ENCODE measurements at regions not wholly inside any gene's neighbourhood (a gene's known extent, or its start where the extent isn't known, plus 50 kb on each side); places are given as distances from the start of the nearest gene placed in this dataset.
A peak's percentile ranks its signal among the peaks of the same experiment; 100 is the strongest.

- Mint-ChIP-seq H3K36me3 (peaks cover 0 to 7% of the 10 kb centered on the region in 2 donors), H3K9me3 (peaks cover 0 to 22% (median 7%) of the 10 kb centered on the region in 7 donors), H3K4me3 (no peak overlapping the region), H3K27me3 (no peaks in the 10 kb centered on the region), H3K4me1 (peaks cover 9 to 19% (median 11%) of the 10 kb centered on the region in 3 donors), H3K27ac (no peak overlapping the region)
- DNase-seq: no peak
- no peak for ATAC-seq (ENCODE audit: low read depth in 2 of 2)
These were observed 375.6 kb downstream of the KIF16B start for GRCh38 chr20:16197696-16198095.

GRCh38 chr20:16195671-16196070 is 377.6 kb downstream of the KIF16B start:
- Mint-ChIP-seq H3K4me1 (peaks cover 8 to 14% (median 8%) of the 10 kb centered on the region in 3 donors), H3K9me3 (peaks cover 0 to 17% (median 2%) of the 10 kb centered on the region in 7 donors), H3K27ac (no peak overlapping the region), H3K36me3 (no peaks in the 10 kb centered on the region), H3K27me3 (no peaks in the 10 kb centered on the region), H3K4me3 (no peak overlapping the region)
- DNase-seq (no peak), ATAC-seq (ENCODE audit: low read depth in 2 of 2) (no peak)

GRCh38 chr20:16194617-16195360 is 378.5 kb downstream of the KIF16B start:
- ATAC-seq (ENCODE audit: low read depth in 2 of 2) (no peak), DNase-seq (no peak)
- Mint-ChIP-seq H3K36me3 (no peaks in the 10 kb centered on the region), H3K4me3 (no peak overlapping the region), H3K27ac (peak overlapping the region in 1 of 6 donors; percentile 13), H3K9me3 (peaks cover 0 to 14% (median under 1%) of the 10 kb centered on the region in 7 donors), H3K27me3 (no peaks in the 10 kb centered on the region), H3K4me1 (peaks cover 8 to 11% (median 8%) of the 10 kb centered on the region in 3 donors)

DNA sequence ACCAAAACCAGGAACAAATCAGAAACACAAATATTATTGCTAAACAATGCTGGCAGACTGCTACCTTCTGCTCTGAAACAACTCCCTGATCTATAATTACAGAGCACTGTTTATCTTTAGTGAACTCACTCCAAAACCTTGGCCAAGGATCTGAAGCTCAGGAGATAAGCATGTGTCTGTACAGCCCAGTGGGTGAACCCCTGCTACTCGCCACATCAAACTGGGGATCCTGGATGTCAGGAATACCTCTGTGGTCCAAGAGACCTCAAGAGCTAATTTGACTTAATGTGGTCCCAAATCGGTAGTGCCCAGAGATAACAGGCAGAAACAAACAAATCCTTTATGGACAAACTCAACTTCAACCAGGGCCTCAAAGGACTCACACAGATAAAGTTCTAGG is 381.8 kb downstream of the KIF16B start:
- H3K36me3 Mint-ChIP-seq: no peaks in the 10 kb centered on the region
- H3K9me3 Mint-ChIP-seq: peaks cover 0 to 6% (median 0%) of the 10 kb centered on the region in 7 donors
- no peaks in the 10 kb centered on the region for H3K27me3 Mint-ChIP-seq
- ATAC-seq (ENCODE audit: low read depth in 2 of 2) (no peak), DNase-seq (no peak)
- peaks cover 8 to 10% (median 8%) of the 10 kb centered on the region in 3 donors for H3K4me1 Mint-ChIP-seq
- no peak overlapping the region for H3K27ac Mint-ChIP-seq
- no peak overlapping the region for H3K4me3 Mint-ChIP-seq

- peak overlapping the region in 1 of 6 donors; percentile 53 for H3K27ac Mint-ChIP-seq
- H3K36me3 Mint-ChIP-seq: no peaks in the 10 kb centered on the region
- ATAC-seq (ENCODE audit: low read depth in 2 of 2) (no peak), DNase-seq (no peak)
- no peaks in the 10 kb centered on the region for H3K9me3 Mint-ChIP-seq
- H3K27me3 Mint-ChIP-seq: no peaks in the 10 kb centered on the region
- H3K4me3 Mint-ChIP-seq: no peak overlapping the region
- H3K4me1 Mint-ChIP-seq: peaks cover 8 to 14% (median 10%) of the 10 kb centered on the region in 3 donors
These were observed 383.9 kb downstream of the KIF16B start for GRCh38 chr20:16189371-16189770.

DNA sequence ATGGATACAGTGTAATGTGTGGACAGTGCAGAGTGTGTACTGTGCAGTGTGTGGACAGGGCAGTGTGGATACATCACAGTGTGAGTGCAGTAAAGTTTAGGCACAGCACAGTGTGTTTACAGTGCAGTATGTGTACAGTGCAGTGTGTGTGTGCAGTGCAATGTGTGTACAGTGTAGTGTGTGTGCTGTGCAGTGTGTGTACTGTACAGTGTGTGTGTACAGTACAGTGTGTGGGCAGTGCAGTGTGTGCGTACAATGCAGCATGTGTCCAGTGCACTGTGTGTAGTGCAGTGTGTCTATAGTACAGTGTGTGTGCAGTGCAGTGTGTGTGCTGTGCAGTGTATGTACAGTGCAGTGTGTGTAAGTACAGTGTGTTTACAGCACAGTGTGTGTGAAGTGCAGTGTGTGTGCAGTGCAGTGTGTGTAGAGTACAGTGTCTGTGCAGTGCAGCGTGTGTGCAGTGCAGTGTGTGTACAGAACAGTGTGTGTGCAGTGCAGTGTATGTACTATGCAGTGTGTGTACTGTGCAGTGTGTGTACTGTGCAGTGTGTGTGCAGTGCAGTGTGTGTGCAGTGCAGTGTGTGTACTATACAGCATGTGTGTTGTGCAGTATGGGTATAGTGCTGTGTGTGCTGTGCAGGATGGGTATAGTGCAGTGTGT is 385.2 kb downstream of the KIF16B start:
- H3K4me1 Mint-ChIP-seq: peaks cover 10 to 13% (median 10%) of the 10 kb centered on the region in 3 donors
- H3K4me3 Mint-ChIP-seq: no peak overlapping the region
- H3K27me3 Mint-ChIP-seq: no peaks in the 10 kb centered on the region
- peaks cover 0 to 1% (median 0%) of the 10 kb centered on the region in 7 donors for H3K9me3 Mint-ChIP-seq
- ATAC-seq (ENCODE audit: low read depth in 2 of 2) (no peak), DNase-seq (no peak)
- H3K36me3 Mint-ChIP-seq: no peaks in the 10 kb centered on the region
- H3K27ac Mint-ChIP-seq: no peak overlapping the region

GRCh38 chr20:16179919-16180318 is 393.3 kb downstream of the KIF16B start:
- peaks cover 4 to 12% of the 10 kb centered on the region in 2 donors for H3K36me3 Mint-ChIP-seq
- H3K9me3 Mint-ChIP-seq: peaks cover 0 to 7% (median 2%) of the 10 kb centered on the region in 7 donors
- H3K4me3 Mint-ChIP-seq: no peak overlapping the region
- no peak for ATAC-seq (ENCODE audit: low read depth in 2 of 2)
- no peaks in the 10 kb centered on the region for H3K27me3 Mint-ChIP-seq
- H3K27ac Mint-ChIP-seq: no peak overlapping the region
- no peak for DNase-seq
- peaks cover 7 to 35% (median 33%) of the 10 kb centered on the region in 3 donors for H3K4me1 Mint-ChIP-seq

- DNase-seq (no peak), ATAC-seq (ENCODE audit: low read depth in 2 of 2) (no peak)
- Mint-ChIP-seq H3K36me3 (peaks cover 4 to 12% of the 10 kb centered on the region in 2 donors), H3K4me1 (peaks cover 7 to 38% (median 36%) of the 10 kb centered on the region in 3 donors), H3K9me3 (peaks cover 0 to 7% (median 2%) of the 10 kb centered on the region in 7 donors), H3K27ac (peak overlapping the region in 1 of 6 donors; percentile 30), H3K4me3 (no peak overlapping the region), H3K27me3 (no peaks in the 10 kb centered on the region)
These were observed 393.9 kb downstream of the KIF16B start for GRCh38 chr20:16179371-16179770.

DNA sequence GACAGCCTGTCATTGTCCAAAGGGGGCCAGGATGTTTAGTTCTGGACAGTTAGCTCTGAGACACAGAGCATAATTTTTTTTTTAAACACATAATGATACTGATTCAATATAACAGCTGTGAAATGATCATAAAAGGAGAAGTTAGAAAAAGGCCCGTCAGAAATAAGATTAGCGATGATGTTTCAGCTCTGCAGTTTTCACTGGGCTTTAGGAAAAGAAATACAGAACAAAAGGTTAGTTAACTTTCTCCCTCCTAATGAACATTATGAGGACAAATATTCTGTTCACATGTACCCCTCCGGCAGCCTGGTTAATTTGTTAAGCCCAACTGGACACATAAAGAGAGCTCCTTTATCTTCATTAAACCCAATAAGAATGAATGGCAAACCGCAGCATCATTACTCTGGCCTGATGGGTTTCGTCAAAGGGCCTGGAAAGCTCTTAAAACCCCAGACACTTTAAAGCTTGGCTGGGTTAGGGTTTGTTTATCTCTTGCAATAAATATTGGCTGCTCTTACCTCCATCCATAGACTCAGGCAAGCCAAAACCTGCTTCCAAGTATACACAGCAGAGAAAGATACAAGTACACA is 394.6 kb downstream of the KIF16B start:
- Mint-ChIP-seq H3K4me3 (no peak overlapping the region), H3K27me3 (no peaks in the 10 kb centered on the region), H3K9me3 (peaks cover 0 to 7% (median 2%) of the 10 kb centered on the region in 7 donors), H3K36me3 (peaks cover 4 to 12% of the 10 kb centered on the region in 2 donors), H3K27ac (peak overlapping the region in 1 of 6 donors; percentile 12), H3K4me1 (peaks cover 12 to 38% (median 36%) of the 10 kb centered on the region in 3 donors)
- ATAC-seq (ENCODE audit: low read depth in 2 of 2) (no peak), DNase-seq (no peak)

- Mint-ChIP-seq H3K36me3 (peaks cover 0 to 9% of the 10 kb centered on the region in 2 donors), H3K4me1 (peaks cover 12 to 36% (median 31%) of the 10 kb centered on the region in 3 donors), H3K9me3 (peaks cover 0 to 5% (median 0%) of the 10 kb centered on the region in 7 donors), H3K27me3 (no peaks in the 10 kb centered on the region), H3K4me3 (peak overlapping the region in 7 of 8 donors; percentile 39 to 69 (median 66)), H3K27ac (peak overlapping the region; percentile 39 to 79 (median 60))
- ATAC-seq (ENCODE audit: low read depth in 2 of 2) (peak; percentile 74 to 80), DNase-seq (peak; percentile 9)
These were observed 397.8 kb downstream of the KIF16B start for GRCh38 chr20:16175322-16175961.

DNA sequence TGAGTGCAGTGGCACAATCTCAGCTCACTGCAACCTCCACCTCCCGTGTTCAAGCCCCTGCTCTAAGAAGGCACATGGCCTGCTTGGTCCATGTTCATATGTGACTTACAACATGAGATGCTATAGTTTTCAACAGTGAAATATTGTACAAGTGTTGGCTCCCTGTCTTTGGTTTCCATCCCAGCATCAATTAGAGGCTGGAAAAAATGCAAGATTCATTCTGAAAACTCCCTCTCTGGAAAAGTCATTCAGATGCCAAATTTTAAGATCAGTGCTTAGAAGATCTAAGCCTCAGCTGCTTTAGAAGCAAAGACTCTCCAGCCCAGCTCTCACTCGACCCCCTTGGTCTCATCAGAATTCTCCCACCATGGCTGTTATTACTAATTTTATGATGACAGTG is 398.9 kb downstream of the KIF16B start:
- H3K27me3 Mint-ChIP-seq: no peaks in the 10 kb centered on the region
- H3K27ac Mint-ChIP-seq: no peak overlapping the region
- H3K4me3 Mint-ChIP-seq: no peak overlapping the region
- no peak for DNase-seq
- ATAC-seq (ENCODE audit: low read depth in 2 of 2): no peak
- H3K36me3 Mint-ChIP-seq: no peaks in the 10 kb centered on the region
- H3K4me1 Mint-ChIP-seq: peaks cover 5 to 36% (median 29%) of the 10 kb centered on the region in 3 donors
- peaks cover 0 to under 1% (median 0%) of the 10 kb centered on the region in 7 donors for H3K9me3 Mint-ChIP-seq

DNA sequence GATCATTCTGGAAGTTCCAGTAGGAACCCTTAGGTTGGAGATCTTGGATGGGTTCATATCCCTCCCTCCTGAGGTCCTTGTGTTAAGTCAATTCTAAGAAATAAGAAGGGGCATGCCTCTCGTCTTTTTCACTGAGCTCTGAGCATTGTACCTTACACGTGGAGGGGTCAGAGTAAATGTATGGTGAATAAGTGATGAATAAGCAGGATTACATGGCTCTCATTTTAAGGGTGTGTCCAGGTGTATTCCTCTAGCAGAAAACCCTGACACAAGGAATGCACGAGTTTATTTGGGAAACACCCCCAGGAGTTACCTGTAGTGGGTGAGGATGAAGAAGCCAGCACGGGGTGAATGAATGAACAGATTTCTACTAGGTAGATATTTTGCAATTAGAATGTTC is 400.2 kb downstream of the KIF16B start:
- peaks cover 0 to 4% (median 0%) of the 10 kb centered on the region in 7 donors for H3K9me3 Mint-ChIP-seq
- no peaks in the 10 kb centered on the region for H3K27me3 Mint-ChIP-seq
- ATAC-seq (ENCODE audit: low read depth in 2 of 2) (no peak), DNase-seq (no peak)
- H3K27ac Mint-ChIP-seq: peak overlapping the region in 1 of 6 donors; percentile 11
- peaks cover 5 to 25% (median 18%) of the 10 kb centered on the region in 3 donors for H3K4me1 Mint-ChIP-seq
- no peak overlapping the region for H3K4me3 Mint-ChIP-seq
- no peaks in the 10 kb centered on the region for H3K36me3 Mint-ChIP-seq

DNA sequence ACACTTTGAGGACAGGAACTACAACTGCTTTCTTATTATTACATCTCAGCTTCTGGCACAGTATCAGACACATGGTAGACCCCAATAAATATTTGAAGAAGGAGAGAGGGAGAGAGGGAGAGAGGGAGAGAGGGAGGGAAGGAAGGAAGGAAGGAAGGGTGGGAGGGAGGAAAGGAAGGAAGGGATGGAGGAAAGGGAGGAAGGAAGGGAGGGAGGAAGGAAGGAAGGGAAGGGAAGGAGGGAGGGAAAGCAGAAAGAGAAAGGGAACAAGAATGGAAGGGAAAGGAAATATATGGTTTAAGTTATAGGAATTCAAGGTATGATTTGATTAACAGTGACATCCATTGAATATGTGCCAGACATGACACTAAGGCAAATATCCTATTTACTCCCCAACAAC is 402.1 kb downstream of the KIF16B start:
- H3K4me1 Mint-ChIP-seq: peaks cover 5 to 19% (median 11%) of the 10 kb centered on the region in 3 donors

More for the DNA sequence above, 402.1 kb downstream of the KIF16B start:
- Mint-ChIP-seq H3K4me3 (peak overlapping the region in 1 of 8 donors; percentile 45), H3K36me3 (no peaks in the 10 kb centered on the region), H3K27me3 (no peaks in the 10 kb centered on the region), H3K9me3 (peaks cover 0 to 4% (median 0%) of the 10 kb centered on the region in 7 donors), H3K27ac (no peak overlapping the region)
- ATAC-seq (ENCODE audit: low read depth in 2 of 2): no peak
- no peak for DNase-seq
